ENCODE measurements at regions not wholly inside any gene's neighbourhood (a gene's known extent, or its start where the extent isn't known, plus 50 kb on each side); places are given as distances from the start of the nearest gene placed in this dataset.

DNA sequence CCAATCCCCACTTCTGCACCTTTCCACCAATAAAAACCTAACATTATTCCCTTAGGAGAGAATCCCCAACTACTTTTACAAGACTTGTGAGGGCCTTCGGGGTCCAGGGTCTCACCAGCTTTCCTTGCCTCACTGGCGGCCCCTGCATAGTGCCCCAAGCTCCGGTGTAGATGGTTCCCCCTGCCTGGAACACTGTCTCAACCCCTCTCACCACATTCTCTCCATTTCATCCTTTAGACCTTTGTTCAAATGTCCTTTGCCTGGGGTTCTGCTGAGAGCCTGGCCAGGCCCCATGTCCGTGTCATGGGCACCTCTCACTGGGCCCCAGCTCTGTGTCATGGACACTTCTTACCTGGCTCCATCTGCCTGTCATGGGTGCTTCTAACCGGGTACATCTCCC lies 64.5 kb upstream of the SORCS3 start:
- TF ChIP-seq, protein P1, sequence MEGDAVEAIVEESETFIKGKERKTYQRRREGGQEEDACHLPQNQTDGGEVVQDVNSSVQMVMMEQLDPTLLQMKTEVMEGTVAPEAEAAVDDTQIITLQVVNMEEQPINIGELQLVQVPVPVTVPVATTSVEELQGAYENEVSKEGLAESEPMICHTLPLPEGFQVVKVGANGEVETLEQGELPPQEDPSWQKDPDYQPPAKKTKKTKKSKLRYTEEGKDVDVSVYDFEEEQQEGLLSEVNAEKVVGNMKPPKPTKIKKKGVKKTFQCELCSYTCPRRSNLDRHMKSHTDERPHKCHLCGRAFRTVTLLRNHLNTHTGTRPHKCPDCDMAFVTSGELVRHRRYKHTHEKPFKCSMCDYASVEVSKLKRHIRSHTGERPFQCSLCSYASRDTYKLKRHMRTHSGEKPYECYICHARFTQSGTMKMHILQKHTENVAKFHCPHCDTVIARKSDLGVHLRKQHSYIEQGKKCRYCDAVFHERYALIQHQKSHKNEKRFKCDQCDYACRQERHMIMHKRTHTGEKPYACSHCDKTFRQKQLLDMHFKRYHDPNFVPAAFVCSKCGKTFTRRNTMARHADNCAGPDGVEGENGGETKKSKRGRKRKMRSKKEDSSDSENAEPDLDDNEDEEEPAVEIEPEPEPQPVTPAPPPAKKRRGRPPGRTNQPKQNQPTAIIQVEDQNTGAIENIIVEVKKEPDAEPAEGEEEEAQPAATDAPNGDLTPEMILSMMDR (conservative IDR thresholded peaks at IDR 0.05 in 1 of 2, IDR thresholded peaks at IDR 0.05 in 1 of 2; ENCODE audit: extremely low read depth in 1 of 2, insufficient read depth in 1 of 2, low read depth in 1 of 2, low read length in 2 of 2): no peak
- TF ChIP-seq EZH2 (IDR thresholded peaks at IDR 0.05; ENCODE audit: borderline replicate concordance, low read length): no peak
